ENCODE measurements at regions not wholly inside any gene's neighbourhood (a gene's known extent, or its start where the extent isn't known, plus 50 kb on each side); places are given as distances from the start of the nearest gene placed in this dataset.
"Not testable (repeated sequence)": the region's sequence is repeated elsewhere in the genome, so short reads cannot be mapped to it uniquely, and the experiment has no call there.

- TF ChIP-seq, protein P1, sequence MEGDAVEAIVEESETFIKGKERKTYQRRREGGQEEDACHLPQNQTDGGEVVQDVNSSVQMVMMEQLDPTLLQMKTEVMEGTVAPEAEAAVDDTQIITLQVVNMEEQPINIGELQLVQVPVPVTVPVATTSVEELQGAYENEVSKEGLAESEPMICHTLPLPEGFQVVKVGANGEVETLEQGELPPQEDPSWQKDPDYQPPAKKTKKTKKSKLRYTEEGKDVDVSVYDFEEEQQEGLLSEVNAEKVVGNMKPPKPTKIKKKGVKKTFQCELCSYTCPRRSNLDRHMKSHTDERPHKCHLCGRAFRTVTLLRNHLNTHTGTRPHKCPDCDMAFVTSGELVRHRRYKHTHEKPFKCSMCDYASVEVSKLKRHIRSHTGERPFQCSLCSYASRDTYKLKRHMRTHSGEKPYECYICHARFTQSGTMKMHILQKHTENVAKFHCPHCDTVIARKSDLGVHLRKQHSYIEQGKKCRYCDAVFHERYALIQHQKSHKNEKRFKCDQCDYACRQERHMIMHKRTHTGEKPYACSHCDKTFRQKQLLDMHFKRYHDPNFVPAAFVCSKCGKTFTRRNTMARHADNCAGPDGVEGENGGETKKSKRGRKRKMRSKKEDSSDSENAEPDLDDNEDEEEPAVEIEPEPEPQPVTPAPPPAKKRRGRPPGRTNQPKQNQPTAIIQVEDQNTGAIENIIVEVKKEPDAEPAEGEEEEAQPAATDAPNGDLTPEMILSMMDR (IDR thresholded peaks at IDR 0.05; ENCODE audit: borderline replicate concordance, extremely low read depth, low read length, poor library complexity, severe bottlenecking): not testable (repeated sequence)
- TF ChIP-seq EZH2 (IDR thresholded peaks at IDR 0.05; ENCODE audit: borderline replicate concordance, low read depth, low read length, severe bottlenecking): not testable (repeated sequence)
Measured at GRCh38 chr3:139232341-139232740, 111.5 kb upstream of the MRPS22 start.

Measured in DND-41 (cell line).